H1 (cell line): ENCODE measurements at regions not wholly inside any gene's neighbourhood (a gene's known extent, or its start where the extent isn't known, plus 50 kb on each side); places are given as distances from the start of the nearest gene placed in this dataset.

Experiments used
- CTCF ChIA-PET: fragments of 300-600 bp; sonication (Branson Sonifier 250); formaldehyde crosslinking; loops from one replicate; lab custom pipeline; 2021; ENCODE audit not compliant: partially characterized antibody; lab: Charles Lee
- POLR2A ChIA-PET: fragments of 300-600 bp; sonication (Branson Sonifier 250); formaldehyde crosslinking; loops from one replicate; lab custom pipeline; 2021; ENCODE audit warnings: inconsistent platforms; ENCODE audit not compliant: partially characterized antibody; lab: Charles Lee
- DNase-seq, 2 experiments: peaks; one replicate each; pipeline versions ENCODE4 v3.0.0 to v3.0.0-alpha.2; 2010 to 2022; ENCODE audit warnings: low spot score in 2 of 2, low read depth in 1 of 2, mixed read lengths in 1 of 2
- FAIRE-seq: peaks from 2 replicates; lab custom pipeline; 2011; peaks lifted over from hg19 to GRCh38; lab: Jason Lieb, UNC
- H2AFZ ChIP-seq: 2 replicates; pipeline ENCODE4 v1.8.1; 2012; ENCODE audit warnings: low read length, inconsistent platforms
- H2AK5ac ChIP-seq: 2 replicates; pipeline ENCODE4 v1.6.1; 2013; ENCODE audit warnings: low read depth, low read length
- H2BK120ac ChIP-seq: replicated peaks from 2 replicates; pipeline ENCODE3; 2013; ENCODE audit warnings: low read depth, low read length, inconsistent platforms
- H2BK12ac ChIP-seq: 2 replicates; pipeline ENCODE4 v1.6.1; 2013; ENCODE audit warnings: low read depth, low read length
- H2BK15ac ChIP-seq: 2 replicates; pipeline ENCODE4 v1.6.1; 2013; ENCODE audit warnings: low read length
- H2BK20ac ChIP-seq: 2 replicates; pipeline ENCODE4 v1.6.1; 2013; ENCODE audit warnings: low read length
- H2BK5ac ChIP-seq: 2 replicates; pipeline ENCODE4 v1.6.1; 2013; ENCODE audit warnings: low read depth, low read length
- H3K14ac ChIP-seq: 2 replicates; pipeline ENCODE4 v1.6.1; 2013; ENCODE audit warnings: inconsistent platforms; ENCODE audit not compliant: insufficient read length
- H3K18ac ChIP-seq: 2 replicates; pipeline ENCODE4 v1.6.1; 2013; ENCODE audit warnings: low read length; ENCODE audit errors: extremely low read depth
- H3K23ac ChIP-seq: 2 replicates; pipeline ENCODE4 v1.6.1; 2013; ENCODE audit warnings: inconsistent platforms; ENCODE audit not compliant: insufficient read length
- H3K23me2 ChIP-seq: 2 replicates; pipeline ENCODE4 v1.6.1; 2013; ENCODE audit warnings: low read depth, low read length
- H3K27ac ChIP-seq: 2 replicates; pipeline ENCODE4 v1.6.1; 2011; ENCODE audit warnings: low read depth, low read length, inconsistent platforms
- H3K27me3 ChIP-seq, 4 experiments: replicated peaks in 1 of 4; 1 replicate in 1 of 4; 2 replicates in 3 of 4; pipeline versions ENCODE4 v1.6.1 to v1.8.1; 2011 to 2013; ENCODE audit warnings: low read length in 3 of 4, mild to moderate bottlenecking in 3 of 4, inconsistent platforms in 2 of 4, mixed read lengths in 2 of 4, moderate library complexity in 1 of 4; ENCODE audit not compliant: control insufficient read depth in 3 of 4, insufficient read depth in 3 of 4; ENCODE audit errors: extremely low read depth in 1 of 4
- H3K36me3 ChIP-seq, 4 experiments: 2 replicates each; pipeline versions ENCODE4 v1.6.1 to v1.8.1; 2011 to 2013; ENCODE audit warnings: mild to moderate bottlenecking in 4 of 4, low read length in 3 of 4, moderate library complexity in 2 of 4, control low read depth in 1 of 4, inconsistent platforms in 1 of 4; ENCODE audit not compliant: insufficient read depth in 4 of 4, control insufficient read depth in 2 of 4
- H3K4ac ChIP-seq: replicated peaks from 2 replicates; pipeline ENCODE3; 2013; ENCODE audit warnings: low read length, low read depth, mixed read lengths, inconsistent platforms; ENCODE audit not compliant: insufficient read length
- H3K4me1 ChIP-seq, 4 experiments: replicated peaks in 1 of 4; 1 replicate in 1 of 4; 2 replicates in 3 of 4; pipeline versions ENCODE4 v1.6.1 to v1.8.1; 2011 to 2013; ENCODE audit warnings: low read length in 3 of 4, inconsistent platforms in 2 of 4, mixed read lengths in 1 of 4; ENCODE audit not compliant: insufficient read depth in 4 of 4, control insufficient read depth in 3 of 4
- H3K4me2 ChIP-seq, 2 experiments: 2 replicates each; pipeline versions ENCODE4 v1.6.1 to v1.8.1; 2011 to 2013; ENCODE audit warnings: low read depth in 2 of 2, low read length in 2 of 2, control low read depth in 1 of 2, inconsistent platforms in 1 of 2, mild to moderate bottlenecking in 1 of 2; ENCODE audit not compliant: insufficient read depth in 1 of 2
- H3K4me3 ChIP-seq, 4 experiments: fragments of 200-600, 300-600 bp in 1 of 4; sonication (generic), shearing (Covaris generic), sonication (Bioruptor Twin) in 1 of 4; 2 replicates each; pipeline versions ENCODE4 v1.5.1 to v1.8.1; 2011 to 2016; ENCODE audit warnings: low read length in 4 of 4, low read depth in 3 of 4, control low read depth in 2 of 4, inconsistent platforms in 2 of 4, mild to moderate bottlenecking in 2 of 4, mixed read lengths in 1 of 4, moderate library complexity in 1 of 4; ENCODE audit not compliant: insufficient read depth in 2 of 4; ENCODE audit errors: extremely low read depth in 1 of 4
- H3K56ac ChIP-seq: replicated peaks from 2 replicates; pipeline ENCODE3; 2013; ENCODE audit warnings: low read depth, mild to moderate bottlenecking, mixed read lengths, low read length, inconsistent platforms; ENCODE audit not compliant: insufficient read length
- H3K79me1 ChIP-seq: 2 replicates; pipeline ENCODE4 v1.6.1; 2013; ENCODE audit warnings: low read depth, low read length, control low read depth
- H3K79me2 ChIP-seq, 2 experiments: 2 replicates each; pipeline versions ENCODE4 v1.6.1 to v1.8.1; 2012 to 2013; ENCODE audit warnings: low read length in 2 of 2, mild to moderate bottlenecking in 2 of 2, inconsistent platforms in 1 of 2; ENCODE audit not compliant: insufficient read depth in 2 of 2, control insufficient read depth in 1 of 2
- H3K9ac ChIP-seq, 4 experiments: replicated peaks in 1 of 4; 1 replicate in 1 of 4; 2 replicates in 3 of 4; pipeline versions ENCODE4 v1.6.1 to v1.8.1; 2011 to 2013; ENCODE audit warnings: low read depth in 3 of 4, low read length in 3 of 4, control low read depth in 2 of 4, mild to moderate bottlenecking in 2 of 4, moderate library complexity in 2 of 4, inconsistent platforms in 1 of 4; ENCODE audit errors: extremely low read depth in 1 of 4
- H3K9me3 ChIP-seq, 2 experiments: 2 replicates each; pipeline versions ENCODE4 v1.6.1 to v1.8.1; 2012 to 2013; ENCODE audit warnings: mild to moderate bottlenecking in 2 of 2, moderate library complexity in 2 of 2, control low read depth in 1 of 2, inconsistent platforms in 1 of 2, low read depth in 1 of 2, low read length in 1 of 2, mixed read lengths in 1 of 2; ENCODE audit not compliant: insufficient read depth in 2 of 2
- H4K20me1 ChIP-seq, 2 experiments: replicated peaks in 1 of 2; 2 replicates each; pipeline versions ENCODE3 to v1.8.1; 2011 to 2013; ENCODE audit warnings: inconsistent platforms in 2 of 2, low read length in 2 of 2, mild to moderate bottlenecking in 1 of 2; ENCODE audit not compliant: insufficient read depth in 2 of 2, control insufficient read depth in 1 of 2
- H4K5ac ChIP-seq: 2 replicates; pipeline ENCODE4 v1.6.1; 2013; ENCODE audit warnings: low read length, low read depth, mixed read lengths, inconsistent platforms; ENCODE audit not compliant: insufficient read length
- H4K8ac ChIP-seq: 2 replicates; pipeline ENCODE4 v1.8.0; 2013; ENCODE audit warnings: mild to moderate bottlenecking, moderate library complexity, low read length, inconsistent platforms; ENCODE audit not compliant: insufficient read depth; ENCODE audit errors: extremely low read depth
- H4K91ac ChIP-seq: replicated peaks from 2 replicates; pipeline ENCODE3; 2013; ENCODE audit warnings: low read length, mixed read lengths, inconsistent platforms; ENCODE audit not compliant: insufficient read length
- EP300 ChIP-seq, 2 experiments: IDR thresholded peaks; 1 replicate in 1 of 2; 2 replicates in 1 of 2; pipeline ENCODE4 v1.6.1; 2011 to 2012; ENCODE audit warnings: low read depth in 2 of 2, low read length in 2 of 2, mild to moderate bottlenecking in 2 of 2, borderline replicate concordance in 1 of 2, inconsistent platforms in 1 of 2, moderate library complexity in 1 of 2
- SP4 ChIP-seq: IDR thresholded peaks from 2 replicates; pipeline ENCODE4 v1.6.1; 2012; ENCODE audit warnings: low read length, inconsistent platforms
- SUZ12 ChIP-seq: fragments of 200-600 bp; sonication (generic); IDR thresholded peaks from 2 replicates; pipeline ENCODE4 v1.6.1; 2012; ENCODE audit warnings: mild to moderate bottlenecking, inconsistent platforms, low read length, moderate library complexity, mixed read lengths
- TEAD4 ChIP-seq: IDR thresholded peaks from 2 replicates; pipeline ENCODE4 v1.6.1; 2012; ENCODE audit warnings: low read depth, low read length, inconsistent platforms, mixed read lengths
- WGBS, 2 experiments: shearing (Covaris generic) in 1 of 2; methylation state at CpG; one replicate each; pipeline versions ENCODE4 v1.1.6 to v1.1.7; 2013 to 2015; ENCODE audit warnings: low lambda C conversion rate in 2 of 2, mixed read lengths in 2 of 2, inconsistent platforms in 1 of 2, low coverage in 1 of 2, missing lambda C conversion rate in 1 of 2; ENCODE audit not compliant: insufficient replicate concordance in 2 of 2, insufficient coverage in 1 of 2, insufficient read length in 1 of 2; ENCODE audit errors: extremely low coverage in 1 of 2, missing lambda C conversion rate in 1 of 2; 5-methylcytosine and 5-hydroxymethylcytosine counted together

GRCh38 chr2:212945526-212945925 lies 205.9 kb downstream of the IKZF2 start:
- H4K8ac ChIP-seq, result no peak overlapping the region
- no peak overlapping the region for H2AFZ ChIP-seq
- no peaks in the 10 kb centered on the region for H3K23me2 ChIP-seq
- no peak overlapping the region for H3K4me3 ChIP-seq
- no peaks in the 10 kb centered on the region for H3K27me3 ChIP-seq
- no peak overlapping the region for H3K27ac ChIP-seq
- H3K9me3 ChIP-seq, result no peaks in the 10 kb centered on the region
- no peak overlapping the region for H4K91ac ChIP-seq
- no peak overlapping the region for H2BK12ac ChIP-seq
- peaks cover 0 to 5% (median 2%) of the 10 kb centered on the region in 4 experiments; a peak in 4 of 7 replicates for H3K4me1 ChIP-seq
- ChIA-PET POLR2A (interaction anchor here (1.1 kb wide), 1 partner anchor 45 kb away, joined by 3 read pairs; no protein-coding TSS in a partner anchor), CTCF (interaction anchor here (1.2 kb wide), 1 partner anchor 82 kb away, joined by 3 read pairs; no protein-coding TSS in a partner anchor)
- no peak overlapping the region for H2BK5ac ChIP-seq
- H3K4ac ChIP-seq, result no peak overlapping the region
- peak overlapping the region; percentile 54; the same call in 1 of the 2 replicates for H2AK5ac ChIP-seq
- no peak overlapping the region for H4K5ac ChIP-seq
- no peak overlapping the region for H3K14ac ChIP-seq
- H3K36me3 ChIP-seq, result no peaks in the 10 kb centered on the region
- no peak overlapping the region for H3K9ac ChIP-seq
- no peak for DNase-seq
- H3K18ac ChIP-seq, result no peak overlapping the region
- no peaks in the 10 kb centered on the region for H3K79me2 ChIP-seq
- H3K23ac ChIP-seq, result no peak overlapping the region
- H4K20me1 ChIP-seq, result no peaks in the 10 kb centered on the region
- no peaks in the 10 kb centered on the region for H3K79me1 ChIP-seq
- H2BK20ac ChIP-seq, result no peak overlapping the region
- H2BK120ac ChIP-seq, result no peak overlapping the region
- H3K4me2 ChIP-seq, result no peak overlapping the region
- TF ChIP-seq TEAD4 (no peak), SP4 (no peak), EP300 (IDR thresholded peaks at IDR 0.05; ENCODE audit: borderline replicate concordance in 1 of 2, low read depth in 2 of 2, low read length in 2 of 2) (no peak), SUZ12 (no peak)
- TF ChIP-seq, all 59 proteins: peak for 0
- H3K56ac ChIP-seq, result no peak overlapping the region
- 62% methylated on average over 3 of the region's 3 CpGs; no CpG with 5 or more reads in 1 of the 2 experiments for WGBS, 2 experiments
- no peak for FAIRE-seq
- no peak overlapping the region for H2BK15ac ChIP-seq
